Right forelimb (tissue), 1 donor: ENCODE measurements at regions not wholly inside any gene's neighbourhood (a gene's known extent, or its start where the extent isn't known, plus 50 kb on each side); places are given as distances from the start of the nearest gene placed in this dataset.

ENCODE experiments used
- DNase-seq: peaks from one replicate; pipeline ENCODE4 v3.0.0-alpha.2; 2018

DNA sequence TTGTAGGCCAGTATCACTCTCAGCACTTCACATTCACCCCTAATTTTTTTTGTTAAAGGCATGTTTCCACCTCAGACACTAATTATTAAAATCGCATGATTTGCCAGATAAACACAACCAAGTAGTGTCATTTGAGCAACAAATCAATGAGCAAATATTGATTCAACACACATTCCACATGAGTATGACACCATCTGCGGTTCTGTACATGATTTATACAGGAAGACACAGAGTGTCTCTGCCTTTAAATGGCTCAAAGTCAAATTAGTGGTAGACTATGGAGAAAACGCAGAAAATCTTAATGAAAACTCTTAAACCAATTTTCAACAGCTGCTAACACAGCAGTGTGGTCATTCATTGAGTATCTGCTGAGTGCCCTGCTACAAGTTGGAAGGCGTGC is 300.2 kb downstream of the SOX4 start:
- no peak for DNase-seq

DNA sequence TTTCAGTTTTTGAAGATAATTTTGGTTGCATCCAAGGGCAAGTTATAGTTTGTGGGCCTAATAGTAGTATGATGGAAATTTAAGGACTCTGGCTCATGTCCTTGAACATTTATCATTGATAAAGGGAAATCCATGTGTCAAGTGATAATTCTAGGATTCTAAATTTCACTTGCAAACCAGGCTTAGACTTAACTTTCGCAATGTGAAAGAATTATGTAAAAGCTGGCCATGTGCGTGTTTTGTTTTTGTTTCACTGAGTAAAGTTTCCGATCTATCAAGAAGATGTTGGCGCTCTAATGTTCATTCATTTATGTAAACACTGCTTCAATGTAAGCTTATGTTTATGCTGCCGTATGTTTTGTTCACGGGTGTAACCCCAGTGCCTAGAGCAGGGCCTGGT is 302.0 kb downstream of the SOX4 start:
- no peak for DNase-seq

DNA sequence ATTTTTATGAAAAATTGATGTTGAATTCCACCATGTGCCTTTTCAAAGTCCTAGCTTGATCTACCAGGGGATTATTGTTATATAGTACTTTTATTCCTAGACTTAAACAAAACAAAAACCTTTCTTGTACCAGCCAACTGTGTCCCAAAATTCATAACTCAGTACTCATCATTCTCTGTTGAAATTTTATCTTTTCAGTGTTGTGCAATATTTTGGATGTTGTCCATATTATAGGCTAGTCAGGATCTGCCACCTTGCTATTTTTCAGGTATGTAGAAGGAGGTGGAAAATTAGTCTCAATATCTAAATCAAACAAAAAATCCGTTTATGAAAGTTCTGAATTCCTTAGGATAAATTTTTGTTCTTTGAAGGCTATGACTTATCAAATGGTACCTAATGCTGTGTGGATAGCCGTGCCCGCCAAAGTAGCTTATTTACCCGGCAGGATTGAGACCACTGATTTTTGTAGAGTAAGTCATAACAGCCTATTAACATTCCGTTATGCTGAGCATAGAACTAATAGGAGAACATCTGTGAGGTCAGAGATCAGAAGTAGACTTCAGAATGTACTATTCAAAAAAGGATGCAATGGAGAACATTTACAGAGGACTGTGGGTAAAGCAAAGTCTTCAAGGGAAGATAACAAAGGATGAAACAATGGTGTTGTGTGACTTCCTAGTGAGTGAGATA is 304.7 kb downstream of the SOX4 start:
- DNase-seq, result no peak

DNA sequence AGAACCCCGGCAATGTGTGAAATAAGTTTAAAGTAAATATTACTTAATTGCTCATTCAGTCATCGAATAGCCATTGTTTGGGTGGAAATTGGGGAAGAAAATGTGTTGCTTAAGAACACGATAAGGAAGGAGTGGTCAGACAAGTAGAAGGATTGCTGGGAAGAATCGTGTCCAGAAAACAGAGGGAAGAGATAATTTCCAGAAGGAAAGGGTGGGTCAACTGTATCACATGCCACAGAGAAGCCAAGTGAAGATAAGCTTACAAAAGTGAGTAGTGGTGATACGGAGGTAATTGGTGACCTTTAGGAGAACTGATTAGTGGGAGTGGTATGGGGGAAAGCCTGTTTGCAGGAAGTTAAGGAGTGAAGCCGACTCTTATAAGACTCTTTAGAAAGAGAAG is 306.2 kb downstream of the SOX4 start:
- DNase-seq, result no peak

DNA sequence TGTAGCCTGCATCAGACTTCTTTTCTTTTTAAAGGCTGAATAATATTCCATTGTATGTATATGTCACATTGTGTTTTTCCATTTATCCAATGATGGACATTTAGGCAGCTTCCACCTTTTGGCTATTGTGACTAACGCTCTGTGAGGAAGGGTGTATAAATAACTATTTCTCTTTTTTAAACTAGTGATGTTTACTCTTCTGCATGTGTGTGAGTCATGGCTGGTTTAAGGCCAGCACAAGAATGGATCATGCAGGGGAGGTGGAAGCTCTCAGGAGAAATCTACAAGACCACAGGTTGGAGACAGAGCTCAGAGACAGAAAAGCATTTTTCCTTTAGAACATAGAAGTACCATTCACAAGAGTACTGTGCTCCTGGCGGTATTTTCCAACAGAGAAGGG is 307.2 kb downstream of the SOX4 start:
- no peak for DNase-seq

DNA sequence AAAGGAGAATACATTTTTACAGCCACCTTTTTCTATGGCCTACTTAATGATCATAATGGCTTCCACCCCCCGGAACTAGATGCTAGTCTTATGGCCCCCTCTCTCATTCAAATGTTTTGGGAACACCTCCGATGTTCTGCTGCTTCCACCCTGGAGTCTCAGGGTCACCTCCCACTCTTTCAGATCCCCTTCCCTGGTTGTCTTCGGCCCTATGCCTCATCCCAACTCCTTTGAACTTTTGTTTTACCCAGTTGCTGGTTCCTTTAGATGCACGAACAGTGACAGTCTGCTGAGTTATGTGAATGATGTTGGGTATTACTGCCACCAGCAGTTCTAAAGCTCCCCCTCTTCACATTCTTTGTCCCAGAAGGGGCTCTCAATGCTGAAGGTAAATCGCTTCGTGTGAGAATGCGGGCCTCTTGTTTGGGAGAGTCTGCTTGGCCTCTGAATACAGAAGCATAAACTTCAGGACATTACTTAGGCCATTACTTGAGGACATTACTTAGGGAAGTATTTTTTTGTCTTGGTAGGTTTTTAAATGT is 309.1 kb downstream of the SOX4 start:
- no peak for DNase-seq

DNA sequence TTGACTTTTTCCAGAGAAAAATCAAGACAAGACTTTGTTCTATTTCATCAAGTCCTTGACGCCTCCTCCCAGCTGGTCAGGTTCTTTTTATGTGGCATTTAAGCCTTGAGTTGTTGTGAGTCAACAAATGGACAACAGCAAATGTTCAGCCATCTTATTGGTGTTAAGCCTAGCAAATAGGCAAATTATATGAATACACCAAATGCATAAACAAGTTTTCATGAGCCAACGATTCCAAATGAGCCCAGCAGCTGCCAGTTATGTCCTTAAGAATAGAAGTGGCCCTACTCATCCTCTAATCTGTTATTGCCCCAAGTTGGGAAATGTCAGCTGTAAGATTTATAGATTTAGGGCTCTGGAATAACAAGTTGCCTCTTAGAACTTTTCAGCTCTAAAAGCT is 312.0 kb downstream of the SOX4 start:
- no peak for DNase-seq

DNA sequence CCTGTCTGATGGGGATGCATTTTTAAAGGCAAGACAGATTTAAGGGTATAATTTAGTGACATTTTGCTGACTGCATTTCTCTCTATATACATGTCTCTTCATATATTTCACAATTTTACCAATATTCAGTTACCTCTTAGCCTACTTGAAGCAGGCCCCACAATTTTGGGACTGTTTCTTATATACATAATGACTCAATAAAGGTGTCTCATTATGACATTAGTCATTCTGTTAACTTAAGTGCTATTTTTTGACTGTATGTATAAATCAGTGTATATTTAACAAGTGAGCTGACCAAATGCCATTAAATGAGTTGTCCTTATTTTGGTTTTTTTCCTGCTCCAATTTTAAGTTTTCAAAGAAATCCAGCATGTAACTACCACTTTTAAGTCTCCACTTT is 313.3 kb downstream of the SOX4 start:
- DNase-seq, result no peak

DNA sequence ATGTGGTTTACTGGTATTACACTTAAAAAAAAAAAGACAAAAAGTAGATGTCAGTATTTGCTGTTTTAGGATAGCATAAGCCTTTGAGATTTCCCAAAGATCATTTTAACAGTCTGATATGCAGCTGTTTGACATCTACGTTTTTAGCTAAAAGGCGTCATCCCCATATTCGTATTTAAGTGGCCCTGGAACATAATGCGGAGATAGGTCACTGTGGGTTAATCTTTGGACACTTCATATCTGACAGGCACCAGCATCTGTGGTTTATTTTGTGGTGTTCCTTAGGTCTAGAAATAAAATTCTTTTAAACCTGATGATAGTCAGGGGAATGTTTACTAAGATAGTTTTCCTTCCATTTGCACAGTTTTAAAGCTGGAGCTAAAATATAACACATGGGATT is 313.7 kb downstream of the SOX4 start:
- DNase-seq, result no peak

DNA sequence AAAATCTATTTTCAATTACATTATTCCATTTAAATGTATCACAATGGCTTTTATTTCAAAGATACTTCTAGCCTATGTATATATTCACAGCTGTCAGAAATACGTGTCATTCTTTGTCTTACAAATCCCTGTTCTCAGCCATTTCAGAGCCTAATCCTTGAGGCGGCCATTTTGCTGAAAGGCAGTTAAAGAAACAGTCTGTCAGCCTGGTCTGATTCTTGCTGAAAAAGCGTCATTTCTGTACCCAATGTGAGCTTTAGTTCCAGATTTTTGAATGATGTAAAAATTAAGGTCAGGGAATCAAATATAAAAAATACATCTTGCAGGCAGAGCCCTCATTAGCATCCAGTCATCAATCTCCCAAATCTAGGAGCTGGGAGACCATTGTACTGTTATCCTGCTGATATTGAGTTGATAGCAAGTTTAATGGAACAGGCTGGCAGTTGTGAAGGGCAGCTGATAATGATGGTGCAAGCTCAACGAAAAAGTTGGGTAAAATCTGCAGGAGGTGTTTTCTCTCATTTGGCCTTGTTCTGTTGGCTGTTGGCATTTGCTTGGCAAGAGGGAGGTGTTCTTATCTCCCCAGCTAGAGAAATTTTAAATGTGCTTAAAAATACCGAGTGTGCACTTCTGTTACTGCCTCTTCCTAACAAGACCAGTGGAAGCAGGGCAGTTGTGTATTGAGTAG is 314.8 kb downstream of the SOX4 start:
- DNase-seq, result no peak

DNA sequence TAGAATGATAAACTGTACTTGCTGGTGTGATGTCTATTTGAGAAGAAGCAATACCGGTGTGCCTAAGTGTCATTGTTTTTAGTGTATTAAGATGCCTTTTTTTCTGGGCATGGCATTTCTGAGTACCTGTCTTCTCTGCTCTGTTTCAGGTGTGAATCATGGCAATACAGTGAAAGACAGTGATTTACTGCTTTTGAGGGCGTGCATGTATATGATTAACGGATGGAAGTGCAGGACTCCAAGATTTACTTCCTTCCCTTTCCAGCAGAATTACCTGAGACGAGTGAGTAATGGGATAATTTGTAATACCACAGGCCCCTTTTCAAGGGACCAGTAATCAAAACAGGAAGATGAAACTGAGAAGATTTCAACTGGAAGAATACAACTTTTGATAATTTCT is 315.8 kb downstream of the SOX4 start:
- DNase-seq, result no peak

DNA sequence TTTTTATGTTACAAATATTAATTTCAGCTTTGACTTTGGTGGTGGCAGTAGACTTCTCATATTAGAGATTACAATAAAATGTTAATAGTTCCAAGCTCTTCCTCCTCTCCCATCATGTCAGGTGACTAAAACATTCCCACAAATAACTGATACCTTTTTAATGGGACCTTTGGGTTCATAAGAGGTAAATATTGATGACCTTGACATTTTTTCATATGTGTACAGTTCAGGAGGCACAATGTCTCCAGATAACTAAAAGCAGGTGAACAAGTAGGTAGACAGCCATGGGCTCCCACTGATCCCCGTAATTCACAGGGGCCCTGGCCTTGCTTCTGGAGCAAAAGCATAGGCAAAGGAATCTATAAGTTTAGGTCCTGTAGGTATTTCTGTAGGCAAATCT is 317.7 kb downstream of the SOX4 start:
- no peak for DNase-seq

DNA sequence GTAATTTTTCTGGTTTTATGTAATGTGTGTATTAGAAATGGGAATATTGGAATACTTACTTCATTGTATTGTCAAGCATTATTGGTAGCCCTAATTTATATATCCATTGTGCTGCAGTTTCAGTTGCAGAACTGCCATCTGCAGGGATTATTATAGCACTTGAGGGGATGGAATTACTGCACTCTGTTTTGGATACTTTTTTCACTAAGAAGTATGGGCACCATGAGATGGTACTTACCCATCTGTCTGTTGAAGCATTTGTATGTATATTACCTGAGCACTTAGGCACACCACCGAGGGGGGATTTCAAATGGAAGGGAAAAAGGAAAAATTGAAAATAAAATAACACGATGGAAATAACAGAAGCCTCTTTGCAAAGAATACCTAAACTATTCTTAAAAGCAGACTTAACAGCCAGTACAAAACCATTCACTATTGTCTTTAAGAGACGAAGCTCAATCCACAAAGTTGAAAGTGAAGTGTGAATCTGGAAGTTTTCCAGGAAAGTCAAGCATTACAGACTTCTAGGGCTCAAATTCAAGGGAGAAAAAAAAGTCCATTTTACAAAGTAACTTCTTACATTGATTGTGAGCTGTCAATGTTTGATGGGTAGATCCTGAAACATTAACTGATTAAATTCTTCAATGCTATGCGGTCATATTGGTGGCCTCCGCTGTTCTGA is 318.7 kb downstream of the SOX4 start:
- no peak for DNase-seq

DNA sequence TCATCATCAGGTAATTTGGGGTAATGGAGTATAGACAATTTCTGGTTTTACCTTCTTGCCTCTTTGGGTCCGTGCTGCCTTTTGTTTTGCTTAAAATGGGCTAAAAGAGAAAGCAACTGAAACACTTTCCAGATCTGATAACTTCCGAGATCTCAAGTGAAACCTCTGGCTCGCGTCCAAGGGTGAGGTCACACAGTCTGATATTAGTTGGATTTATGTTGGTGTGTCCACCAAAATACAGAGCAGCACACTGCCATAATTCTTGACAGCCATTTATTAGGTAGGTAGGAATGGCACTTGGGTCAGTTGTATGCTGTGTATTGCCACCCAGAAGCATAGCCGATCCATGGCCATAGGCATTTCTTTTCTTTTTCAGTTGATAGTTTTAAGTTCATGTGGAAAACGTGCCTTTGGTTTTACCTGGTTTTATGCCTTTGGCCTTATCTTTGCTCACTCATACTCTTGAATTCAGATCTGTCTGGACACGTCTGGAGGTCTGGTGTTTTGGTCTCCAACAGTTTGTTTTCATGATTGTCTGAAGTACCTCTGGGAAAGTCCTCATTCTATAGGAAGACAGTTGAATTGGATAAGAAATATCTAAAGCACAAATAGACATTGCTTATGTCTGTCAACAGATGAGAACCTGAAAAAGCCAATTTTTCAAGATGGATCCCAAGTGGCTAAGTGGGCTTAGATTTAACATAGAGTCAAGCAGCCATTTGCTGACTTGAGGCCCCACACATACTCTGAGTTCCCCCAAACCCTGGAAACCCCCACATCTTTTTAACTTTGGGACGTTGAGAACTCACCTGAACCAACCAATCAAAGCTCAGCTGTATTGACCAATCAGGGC is 320.8 kb downstream of the SOX4 start:
- DNase-seq, result no peak

DNA sequence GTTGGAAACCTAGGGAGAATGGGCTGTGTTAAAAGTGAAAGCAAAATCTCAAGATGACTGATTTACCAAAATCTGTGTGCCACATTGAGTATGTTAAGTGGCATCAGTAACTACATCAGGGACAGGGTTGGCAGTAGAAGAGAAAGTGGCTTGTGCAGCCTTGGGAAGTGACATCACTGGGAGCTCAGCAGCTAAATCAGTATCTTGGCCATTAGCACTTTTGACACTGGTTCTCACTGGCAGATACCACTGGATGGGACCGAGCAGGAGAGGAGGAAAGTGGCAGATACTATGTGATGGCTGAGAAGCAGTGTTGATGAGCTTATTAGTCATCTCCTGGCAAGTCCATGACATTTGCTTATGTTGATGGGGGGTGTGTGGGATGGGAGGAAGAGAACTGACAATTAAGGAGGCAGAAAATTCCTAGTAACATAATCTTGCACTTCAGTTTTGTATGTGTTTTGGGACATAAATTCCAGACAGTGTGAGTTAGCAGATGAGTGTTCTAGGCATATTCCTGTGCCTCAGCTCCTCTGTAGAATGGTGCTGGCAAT is 322.2 kb downstream of the SOX4 start:
- no peak for DNase-seq

DNA sequence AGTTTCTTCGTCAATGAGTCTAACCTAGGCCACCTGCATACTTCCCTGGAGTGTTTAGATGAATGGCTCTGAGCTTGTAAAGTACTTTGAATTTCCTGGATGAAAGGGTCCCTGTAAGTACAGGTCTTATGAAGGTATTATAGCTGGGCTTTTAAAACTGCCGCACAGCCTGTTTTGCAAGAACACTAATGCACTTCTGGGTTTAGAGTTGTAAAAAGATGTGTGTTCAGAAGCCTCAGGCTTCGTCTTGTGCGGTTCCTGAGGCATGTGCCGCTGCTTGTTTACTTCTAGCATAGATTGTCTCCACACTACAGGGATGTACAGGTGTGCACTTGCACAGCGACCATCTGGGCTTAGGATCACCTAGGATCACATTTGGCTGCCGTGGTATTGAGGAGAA is 324.5 kb downstream of the SOX4 start:
- no peak for DNase-seq

DNA sequence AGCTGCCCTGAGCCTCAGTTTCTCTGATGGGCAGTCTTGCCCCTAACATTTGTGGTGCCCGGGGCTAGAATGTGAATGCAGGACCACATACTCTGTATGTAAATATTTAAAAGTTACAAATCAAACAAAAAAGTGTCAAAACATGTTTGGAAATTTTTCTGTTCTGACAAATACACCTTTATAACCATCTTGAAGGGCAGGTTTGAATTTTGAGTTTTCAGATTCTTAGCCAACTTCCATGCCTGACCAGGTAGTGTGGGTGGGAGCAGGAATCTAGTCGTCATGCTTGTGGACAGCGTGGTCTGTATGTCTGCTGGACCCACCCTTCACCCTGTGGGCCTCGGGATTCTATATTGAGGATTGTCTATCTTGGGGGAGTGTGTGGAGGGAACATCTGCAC is 325.1 kb downstream of the SOX4 start:
- no peak for DNase-seq

DNA sequence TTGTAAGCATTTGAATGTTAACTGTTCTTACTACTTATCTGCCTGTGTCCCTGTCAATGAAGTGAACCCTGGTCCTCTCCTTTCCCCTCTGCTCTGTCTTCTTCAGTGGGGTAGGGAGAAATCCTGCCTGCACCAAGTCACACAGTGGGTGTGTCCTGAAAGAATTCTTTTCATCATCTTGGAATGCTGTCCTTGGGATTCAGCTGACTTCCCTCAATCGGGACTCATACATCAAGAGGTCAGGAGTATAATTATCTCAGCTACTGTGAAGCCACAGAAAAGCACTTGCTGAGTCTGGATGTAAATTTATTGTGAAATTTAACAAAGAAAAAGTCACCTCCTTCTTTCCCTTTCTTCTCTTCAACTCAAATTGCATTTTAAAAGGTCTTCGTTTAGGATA is 328.5 kb downstream of the SOX4 start:
- no peak for DNase-seq

DNA sequence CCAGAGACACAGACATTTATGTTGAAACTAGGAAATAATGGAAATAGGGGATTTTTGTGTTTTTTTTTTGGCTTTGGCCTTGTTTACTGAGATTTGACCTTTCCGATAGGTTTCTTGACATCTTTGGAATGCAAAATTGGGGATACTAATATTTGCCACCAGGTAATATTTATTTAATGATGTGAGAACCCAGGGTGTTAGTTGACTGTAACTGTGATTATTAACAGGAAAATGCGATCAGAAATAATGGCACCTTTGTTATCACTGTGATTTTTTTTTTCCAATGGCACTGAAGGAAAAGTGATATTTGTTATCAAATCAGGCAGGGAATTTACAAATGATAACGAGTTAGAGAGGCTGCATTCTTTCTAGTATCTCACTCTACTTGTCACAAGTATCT is 330.5 kb downstream of the SOX4 start:
- DNase-seq, result no peak

DNA sequence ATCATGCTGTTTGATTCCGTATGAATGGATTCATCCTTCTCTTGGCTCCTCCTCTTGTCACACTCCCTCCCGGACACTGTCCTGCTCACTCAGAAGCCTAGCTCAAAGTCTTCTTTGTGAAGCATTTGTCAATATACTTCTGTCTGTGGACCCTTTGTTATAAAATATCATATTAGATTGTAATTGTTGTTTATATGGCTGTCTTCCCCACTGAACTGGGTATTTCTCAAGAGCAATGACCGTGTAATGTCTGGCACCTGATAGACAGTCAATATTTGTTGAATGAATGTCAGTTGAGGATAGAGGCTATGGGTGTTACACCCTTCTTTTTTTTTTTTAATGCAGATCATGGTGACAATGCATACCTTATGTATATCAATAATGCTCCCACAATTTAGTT is 335.3 kb downstream of the SOX4 start:
- DNase-seq, result no peak

DNA sequence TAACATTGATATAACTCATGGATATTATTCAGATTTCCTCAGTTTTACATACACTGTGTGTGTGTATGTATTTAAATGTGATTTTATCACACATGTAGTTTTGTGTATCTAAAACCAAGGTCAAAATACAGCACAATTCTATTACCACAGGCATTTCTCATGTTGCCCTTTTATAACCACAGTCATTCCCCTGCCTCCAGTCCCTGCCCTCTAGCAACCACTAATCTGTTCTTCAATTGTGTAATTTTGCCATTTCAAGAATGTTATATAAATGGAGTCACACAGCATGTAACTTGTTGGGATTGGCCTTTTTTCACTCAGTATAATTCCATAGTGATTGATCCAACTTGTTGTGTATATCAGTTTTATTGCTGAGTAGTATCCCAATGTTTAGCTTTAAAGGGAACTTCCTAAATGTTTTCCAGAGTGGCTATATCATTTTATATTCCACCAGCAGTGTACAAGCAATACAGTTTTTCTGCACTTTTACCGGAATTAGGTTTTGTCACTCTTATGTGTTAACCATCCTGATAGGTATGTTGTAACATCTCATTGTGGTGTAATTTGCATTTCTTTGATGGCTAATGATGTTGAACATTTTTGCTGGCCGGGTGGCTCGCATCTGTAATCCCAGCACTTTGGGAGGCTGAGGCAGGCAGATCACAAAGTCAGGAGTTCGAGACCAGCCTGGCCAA is 338.2 kb downstream of the SOX4 start:
- DNase-seq, result no peak

DNA sequence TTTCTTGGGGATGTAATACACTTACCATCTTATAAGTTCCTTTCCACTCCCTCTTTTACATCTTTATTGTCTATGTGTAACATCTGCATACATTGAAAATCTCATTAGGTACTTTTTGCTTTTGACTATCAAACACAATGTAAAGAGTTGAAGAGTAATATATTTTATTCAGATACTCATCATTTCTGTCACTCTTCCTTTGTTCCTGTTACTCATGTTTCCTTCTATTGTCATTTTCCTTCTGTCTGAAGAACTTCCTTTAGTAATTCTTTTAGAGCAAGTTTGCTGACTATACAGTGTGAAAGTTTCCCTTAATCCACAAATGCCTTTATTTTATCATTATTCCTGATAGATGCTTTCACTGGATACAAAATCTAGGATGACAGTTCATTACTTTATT is 339.8 kb downstream of the SOX4 start:
- no peak for DNase-seq
